SK-N-SH (cell line): ENCODE measurements at regions not wholly inside any gene's neighbourhood (a gene's known extent, or its start where the extent isn't known, plus 50 kb on each side); places are given as distances from the start of the nearest gene placed in this dataset.

ENCODE experiments used
- CTCF ChIA-PET: fragments of 300-600, 350-600 bp; formaldehyde crosslinking; extraction: SDS; loops from one replicate; lab custom pipeline; 2021; lab: Yijun Ruan, JAX
- POLR2A ChIA-PET: fragments of 350-600 bp; sonication (Branson Sonifier 250); formaldehyde crosslinking; extraction: SDS; loops from one replicate; lab custom pipeline; 2020; ENCODE audit warnings: antibody characterized with exemption, inconsistent platforms; lab: Yijun Ruan, JAX
- DNase-seq: peaks from one replicate; pipeline ENCODE4 v3.0.0; 2012
- H2AFZ ChIP-seq: fragments of 200-600 bp; sonication (generic); 2 replicates; pipeline ENCODE4 v1.8.1; 2016; ENCODE audit warnings: antibody characterized with exemption, mild to moderate bottlenecking, low read depth
- H3F3A ChIP-seq: fragments of 200-600 bp; sonication (generic); replicated peaks from 2 replicates; pipeline ENCODE3; 2016; ENCODE audit warnings: antibody characterized with exemption, mild to moderate bottlenecking; ENCODE audit not compliant: insufficient read depth
- H3K27ac ChIP-seq, 2 experiments: fragments of 200-500 bp in 1 of 2; fragments of 200-600 bp in 1 of 2; sonication (Bioruptor generic) in 1 of 2; sonication (generic), shearing (Covaris generic) in 1 of 2; 2 replicates each; pipeline versions ENCODE4 v1.5.1 to v1.6.1; 2014 to 2016; ENCODE audit warnings: low read depth in 2 of 2, inconsistent platforms in 1 of 2, low read length in 1 of 2, mild to moderate bottlenecking in 1 of 2, mixed read lengths in 1 of 2
- H3K27me3 ChIP-seq: fragments of 200-600 bp; sonication (generic), shearing (Covaris generic); 2 replicates; pipeline ENCODE4 v1.6.1; 2016; ENCODE audit warnings: mixed run types; ENCODE audit not compliant: insufficient read depth
- H3K36me3 ChIP-seq, 2 experiments: fragments of 200-500 bp in 1 of 2; fragments of 200-600 bp in 1 of 2; sonication (Bioruptor generic) in 1 of 2; sonication (generic) in 1 of 2; replicated peaks in 1 of 2; 2 replicates each; pipeline versions ENCODE3 to v1.5.1; 2014 to 2016; ENCODE audit warnings: low read length in 1 of 2, mild to moderate bottlenecking in 1 of 2; ENCODE audit not compliant: insufficient read depth in 2 of 2, control insufficient read depth in 1 of 2
- H3K4me1 ChIP-seq, 2 experiments: fragments of 200-500 bp in 1 of 2; fragments of 200-600 bp in 1 of 2; sonication (Bioruptor generic) in 1 of 2; sonication (generic), shearing (Covaris generic) in 1 of 2; 2 replicates each; pipeline versions ENCODE4 v1.5.1 to v1.6.1; 2014 to 2016; ENCODE audit warnings: low read depth in 1 of 2, low read length in 1 of 2, mixed run types in 1 of 2; ENCODE audit not compliant: insufficient read depth in 2 of 2, control insufficient read depth in 1 of 2
- H3K4me2 ChIP-seq: fragments of 200-600 bp; sonication (generic), shearing (Covaris generic); 2 replicates; pipeline ENCODE4 v1.6.1; 2017; ENCODE audit warnings: mixed run types
- H3K4me3 ChIP-seq, 2 experiments: fragments of 200-500 bp in 1 of 2; fragments of 200-600 bp in 1 of 2; sonication (Bioruptor generic) in 1 of 2; sonication (generic), shearing (Covaris generic) in 1 of 2; 2 replicates each; pipeline versions ENCODE4 v1.5.1 to v1.8.1; 2014 to 2016; ENCODE audit warnings: low read depth in 2 of 2, inconsistent platforms in 1 of 2, low read length in 1 of 2, mild to moderate bottlenecking in 1 of 2, mixed read lengths in 1 of 2, moderate library complexity in 1 of 2
- H3K79me2 ChIP-seq: fragments of 200-600 bp; sonication (generic); 2 replicates; pipeline ENCODE4 v1.8.1; 2017; ENCODE audit warnings: mild to moderate bottlenecking; ENCODE audit not compliant: insufficient read depth
- H3K9ac ChIP-seq: fragments of 200-600 bp; sonication (generic); 2 replicates; pipeline ENCODE4 v1.6.1; 2017; ENCODE audit warnings: mixed run types
- H3K9me2 ChIP-seq: fragments of 200-600 bp; sonication (generic); 2 replicates; pipeline ENCODE4 v1.6.1; 2017; ENCODE audit warnings: mixed run types
- H3K9me3 ChIP-seq: fragments of 200-600 bp; sonication (generic); 2 replicates; pipeline ENCODE4 v1.6.1; 2017; ENCODE audit warnings: mixed run types, mild to moderate bottlenecking, moderate library complexity
- H4K20me1 ChIP-seq: fragments of 200-600 bp; sonication (generic); 2 replicates; pipeline ENCODE4 v1.6.1; 2017; ENCODE audit warnings: mild to moderate bottlenecking, mixed run types; ENCODE audit not compliant: insufficient read depth
- CTCF ChIP-seq: fragments of 200-600 bp; sonication (generic); IDR thresholded peaks from 2 replicates; pipeline ENCODE4 v1.6.1; 2017; ENCODE audit warnings: antibody characterized with exemption, mild to moderate bottlenecking, moderate library complexity
- ELF1 ChIP-seq: IDR thresholded peaks from 2 replicates; pipeline ENCODE4 v1.4.0; 2012
- EP300 ChIP-seq, 2 experiments: IDR thresholded peaks; 2 replicates each; pipeline versions ENCODE4 v1.4.0 to v1.6.1; 2012; ENCODE audit warnings: borderline replicate concordance in 1 of 2, low read depth in 1 of 2, low read length in 1 of 2
- FOXM1 ChIP-seq: IDR thresholded peaks from 2 replicates; pipeline ENCODE4 v1.4.0; 2012; ENCODE audit warnings: low read depth, mild to moderate bottlenecking
- JUND ChIP-seq: IDR thresholded peaks from 2 replicates; pipeline ENCODE4 v1.4.0; 2012
- MAX ChIP-seq: IDR thresholded peaks from 2 replicates; pipeline ENCODE4 v1.4.0; 2012; ENCODE audit warnings: low read depth
- MEF2A ChIP-seq: IDR thresholded peaks from 2 replicates; pipeline ENCODE4 v1.4.0; 2012; ENCODE audit warnings: low read depth, borderline replicate concordance
- MXI1 ChIP-seq: IDR thresholded peaks from 2 replicates; pipeline ENCODE4 v1.6.1; 2012; ENCODE audit warnings: mild to moderate bottlenecking, low read depth, low read length, improper control_type of control experiment
- POLR2AphosphoS5 ChIP-seq: IDR thresholded peaks from 2 replicates; pipeline ENCODE4 v1.6.1; 2012; ENCODE audit warnings: low read depth, low read length
- RAD21 ChIP-seq: IDR thresholded peaks from 2 replicates; pipeline ENCODE4 v1.6.1; 2012; ENCODE audit warnings: mild to moderate bottlenecking, low read length
- RFX5 ChIP-seq: IDR thresholded peaks from 2 replicates; pipeline ENCODE4 v1.6.1; 2012; ENCODE audit warnings: mild to moderate bottlenecking, improper control_type of control experiment, low read length
- TEAD4 ChIP-seq: IDR thresholded peaks from 2 replicates; pipeline ENCODE4 v1.4.0; 2012; ENCODE audit warnings: mild to moderate bottlenecking, borderline replicate concordance; ENCODE audit not compliant: insufficient read depth
- YY1 ChIP-seq: IDR thresholded peaks from 2 replicates; pipeline ENCODE4 v1.4.0; 2012; ENCODE audit warnings: low read depth, mild to moderate bottlenecking
- WGBS: methylation state at CpG from one replicate; pipeline ENCODE4 v1.1.6; 2017; ENCODE audit warnings: low lambda C conversion rate; 5-methylcytosine and 5-hydroxymethylcytosine counted together
- TF ChIP-seq, protein P1 (sequence below): IDR thresholded peaks from 2 replicates; pipeline ENCODE4 v1.4.0; 2012; ENCODE audit warnings: low read depth, borderline replicate concordance
- TF ChIP-seq, protein P2 (sequence below): IDR thresholded peaks from 2 replicates; pipeline ENCODE4 v1.4.0; 2012; ENCODE audit warnings: low read depth, borderline replicate concordance

DNA sequence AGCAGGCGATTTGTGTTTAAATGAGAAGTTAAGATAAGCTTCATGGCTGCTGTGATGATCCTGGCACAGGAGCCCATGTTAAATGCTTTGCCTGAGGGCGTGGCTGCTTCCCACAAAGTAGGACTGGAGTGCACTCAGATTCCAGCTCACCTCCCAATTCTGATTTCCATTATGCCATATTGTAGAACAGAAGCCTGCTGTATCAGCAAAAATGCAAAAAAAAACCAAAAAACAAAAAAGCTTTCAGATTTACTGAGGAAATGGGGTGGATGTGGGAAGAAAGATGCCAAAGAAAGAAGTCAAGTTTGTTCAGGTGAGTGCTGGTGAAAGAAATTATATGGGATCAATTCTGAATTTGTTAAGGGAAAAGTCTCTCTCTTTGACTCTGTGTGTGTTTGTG, 610.4 kb upstream of the NETO1 start:
- Histone ChIP-seq H3K4me3 (no peak overlapping the region), H3K27ac (no peak overlapping the region), H3K79me2 (no peaks in the 10 kb centered on the region), H3K4me2 (no peak overlapping the region), H3K9me2 (no peaks in the 10 kb centered on the region), H3K36me3 (no peaks in the 10 kb centered on the region), H4K20me1 (no peaks in the 10 kb centered on the region), H3F3A (no peaks in the 10 kb centered on the region), H3K9me3 (no peaks in the 10 kb centered on the region; the same call in 1 of the 2 replicates), H3K9ac (no peak overlapping the region), H3K27me3 (0 out of 2 replicates have a peak, but pooled peaks cover 4% of the 10 kb centered on the region), H2AFZ (no peak overlapping the region), H3K4me1 (no peaks in the 10 kb centered on the region; a peak in 2 of 4 replicates)
- TF ChIP-seq YY1 = no peak
- no peak for TF ChIP-seq FOXM1
- no peak for TF ChIP-seq MXI1
- no peak for TF ChIP-seq MEF2A
- no peak for TF ChIP-seq RFX5
- no peak for TF ChIP-seq RAD21
- TF ChIP-seq ELF1 = no peak
- TF ChIP-seq, protein P1, sequence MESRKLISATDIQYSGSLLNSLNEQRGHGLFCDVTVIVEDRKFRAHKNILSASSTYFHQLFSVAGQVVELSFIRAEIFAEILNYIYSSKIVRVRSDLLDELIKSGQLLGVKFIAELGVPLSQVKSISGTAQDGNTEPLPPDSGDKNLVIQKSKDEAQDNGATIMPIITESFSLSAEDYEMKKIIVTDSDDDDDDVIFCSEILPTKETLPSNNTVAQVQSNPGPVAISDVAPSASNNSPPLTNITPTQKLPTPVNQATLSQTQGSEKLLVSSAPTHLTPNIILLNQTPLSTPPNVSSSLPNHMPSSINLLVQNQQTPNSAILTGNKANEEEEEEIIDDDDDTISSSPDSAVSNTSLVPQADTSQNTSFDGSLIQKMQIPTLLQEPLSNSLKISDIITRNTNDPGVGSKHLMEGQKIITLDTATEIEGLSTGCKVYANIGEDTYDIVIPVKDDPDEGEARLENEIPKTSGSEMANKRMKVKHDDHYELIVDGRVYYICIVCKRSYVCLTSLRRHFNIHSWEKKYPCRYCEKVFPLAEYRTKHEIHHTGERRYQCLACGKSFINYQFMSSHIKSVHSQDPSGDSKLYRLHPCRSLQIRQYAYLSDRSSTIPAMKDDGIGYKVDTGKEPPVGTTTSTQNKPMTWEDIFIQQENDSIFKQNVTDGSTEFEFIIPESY = no peak
- no peak for TF ChIP-seq JUND
- TF ChIP-seq CTCF = no peak
- 15% methylated on average over 2 of the region's 2 CpGs for WGBS
- ChIA-PET CTCF (interaction anchor here (0.6 to 1.3 kb wide), 2 partner anchors 16 to 27 kb away, joined by 3 read pairs; no protein-coding TSS in a partner anchor), POLR2A (no interaction called here)
- no peak for DNase-seq

DNA sequence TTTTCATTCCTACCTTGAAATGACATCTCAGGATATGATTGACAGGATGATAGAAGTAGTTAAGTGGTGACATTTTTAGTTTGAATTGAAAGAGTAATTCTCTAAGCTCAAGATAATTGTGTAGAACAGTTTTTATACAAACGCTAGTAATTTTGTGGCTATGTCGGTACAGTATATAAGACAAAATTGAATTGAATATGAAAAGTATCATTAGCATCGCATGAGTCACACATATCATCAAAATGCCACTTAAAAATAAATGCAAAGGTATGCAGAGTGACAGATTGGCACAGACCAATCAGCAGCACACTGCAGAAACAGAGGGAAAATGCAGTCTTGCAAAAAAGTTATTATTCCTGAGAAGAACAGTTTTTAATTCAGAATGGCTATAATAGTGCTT, 608.2 kb upstream of the NETO1 start:
- ChIA-PET CTCF (no interaction called here), POLR2A (no interaction called here)
- Histone ChIP-seq H2AFZ (no peak overlapping the region), H3K27me3 (0 out of 2 replicates have a peak, but pooled peaks cover 4% of the 10 kb centered on the region), H3K4me3 (no peak overlapping the region), H3K79me2 (no peaks in the 10 kb centered on the region), H3K9me3 (no peaks in the 10 kb centered on the region; the same call in 1 of the 2 replicates), H3K4me1 (no peaks in the 10 kb centered on the region; a peak in 2 of 4 replicates), H3K9ac (no peak overlapping the region), H3K36me3 (no peaks in the 10 kb centered on the region), H3K4me2 (no peak overlapping the region), H3F3A (no peaks in the 10 kb centered on the region), H3K9me2 (no peaks in the 10 kb centered on the region), H4K20me1 (no peaks in the 10 kb centered on the region), H3K27ac (no peak overlapping the region)
- TF ChIP-seq, protein P2, sequence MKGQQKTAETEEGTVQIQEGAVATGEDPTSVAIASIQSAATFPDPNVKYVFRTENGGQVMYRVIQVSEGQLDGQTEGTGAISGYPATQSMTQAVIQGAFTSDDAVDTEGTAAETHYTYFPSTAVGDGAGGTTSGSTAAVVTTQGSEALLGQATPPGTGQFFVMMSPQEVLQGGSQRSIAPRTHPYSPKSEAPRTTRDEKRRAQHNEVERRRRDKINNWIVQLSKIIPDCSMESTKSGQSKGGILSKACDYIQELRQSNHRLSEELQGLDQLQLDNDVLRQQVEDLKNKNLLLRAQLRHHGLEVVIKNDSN = no peak
- TF ChIP-seq MAX (no peak), POLR2AphosphoS5 (no peak), JUND (no peak), TEAD4 (no peak), EP300 (IDR thresholded peaks at IDR 0.05; ENCODE audit: borderline replicate concordance in 1 of 2, low read depth in 1 of 2, low read length in 1 of 2) (no peak)
- WGBS = 6% methylated on average over 3 of the region's 3 CpGs
- DNase-seq = no peak
